HFFc6 (cell line): ENCODE measurements at regions not wholly inside any gene's neighbourhood (a gene's known extent, or its start where the extent isn't known, plus 50 kb on each side); places are given as distances from the start of the nearest gene placed in this dataset.
A peak's percentile ranks its signal among the peaks of the same experiment; 100 is the strongest.
"Not testable (repeated sequence)": the region's sequence is repeated elsewhere in the genome, so short reads cannot be mapped to it uniquely, and the experiment has no call there.

Experiments used
- DNase-seq: peaks from one replicate; pipeline ENCODE4 v3.0.0-alpha.2; 2018
- H3K27ac Mint-ChIP-seq: 2 replicates; pipeline ENCODE4 v1.8.0; 2020; ENCODE audit warnings: mild to moderate bottlenecking, mixed read lengths
- H3K27me3 Mint-ChIP-seq: 2 replicates; pipeline ENCODE4 v1.8.0; 2021; ENCODE audit warnings: mild to moderate bottlenecking, moderate library complexity, mixed read lengths; ENCODE audit not compliant: insufficient read depth
- H3K36me3 Mint-ChIP-seq: 2 replicates; pipeline ENCODE4 v1.8.0; 2021; ENCODE audit warnings: low read depth, mixed read lengths
- H3K4me1 Mint-ChIP-seq: 2 replicates; pipeline ENCODE4 v1.8.0; 2020; ENCODE audit warnings: low read depth, mixed read lengths
- H3K4me3 Mint-ChIP-seq: 2 replicates; pipeline ENCODE4 v1.8.0; 2020; ENCODE audit warnings: mild to moderate bottlenecking, moderate library complexity, mixed read lengths
- H3K9me3 Mint-ChIP-seq: 2 replicates; pipeline ENCODE4 v1.8.0; 2020; ENCODE audit warnings: mild to moderate bottlenecking, mixed read lengths
- CTCF ChIP-seq: fragments of 200-600 bp; sonication (generic); IDR thresholded peaks from 2 replicates; pipeline ENCODE4 v1.5.0; 2021; ENCODE audit warnings: antibody characterized with exemption, mild to moderate bottlenecking

DNA sequence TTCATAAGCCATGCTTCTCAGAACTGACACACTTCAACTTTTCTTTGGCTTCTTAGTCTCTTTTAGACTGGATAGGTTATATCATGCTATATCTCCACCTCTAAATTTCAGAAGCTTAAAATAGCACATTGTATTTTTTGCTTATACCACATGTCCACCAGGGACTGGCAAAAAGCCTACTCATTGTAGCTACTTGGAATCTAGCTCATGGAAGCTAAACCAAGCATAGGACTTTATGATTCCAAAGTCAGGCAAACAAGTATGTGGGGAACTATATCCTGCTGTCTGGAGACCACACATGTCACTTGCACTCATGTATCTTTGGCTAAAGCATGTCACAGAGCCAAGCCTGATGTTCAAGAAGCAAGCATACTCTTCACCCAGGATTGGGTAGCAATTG, 245.0 kb upstream of the RASGRP1 start:
- no peak overlapping the region for H3K27ac Mint-ChIP-seq
- DNase-seq, result peak; percentile 30
- peaks cover 10% of the 10 kb centered on the region; the same call in 1 of the 2 replicates for H3K36me3 Mint-ChIP-seq
- no peaks in the 10 kb centered on the region for H3K27me3 Mint-ChIP-seq
- peaks cover 37% of the 10 kb centered on the region for H3K4me1 Mint-ChIP-seq
- H3K4me3 Mint-ChIP-seq, result no peak overlapping the region
- TF ChIP-seq CTCF, result no peak
- no peaks in the 10 kb centered on the region for H3K9me3 Mint-ChIP-seq

DNA sequence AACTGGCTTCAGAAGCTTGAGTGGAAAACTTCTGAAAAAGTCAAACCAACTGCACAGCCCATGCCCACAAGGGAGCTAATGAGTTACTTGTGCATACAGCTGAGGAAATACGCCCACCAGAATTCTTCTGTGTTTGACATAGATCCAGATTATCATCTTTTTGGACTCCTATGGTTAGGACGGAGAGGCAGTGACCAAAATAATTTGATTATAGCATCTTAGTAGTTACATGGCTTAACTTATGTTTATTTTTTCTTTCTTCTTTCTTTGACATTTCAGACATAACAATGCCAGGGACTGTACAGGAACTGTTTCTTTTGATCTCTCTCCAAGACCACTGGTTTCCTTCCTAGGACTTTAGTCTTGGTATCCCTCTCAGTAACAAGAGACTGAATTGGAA, 246.1 kb upstream of the RASGRP1 start:
- Mint-ChIP-seq H3K36me3 (peaks cover 10% of the 10 kb centered on the region; the same call in 1 of the 2 replicates), H3K27ac (no peak overlapping the region)
- no peak for DNase-seq

GRCh38 chr15:38814254-38814653, 249.6 kb upstream of the RASGRP1 start:
- H3K4me3 Mint-ChIP-seq, H3K27me3 Mint-ChIP-seq, H3K9me3 Mint-ChIP-seq, DNase-seq, H3K27ac Mint-ChIP-seq, H3K36me3 Mint-ChIP-seq: not testable (repeated sequence)
- peaks cover 67% of the 10 kb centered on the region for H3K4me1 Mint-ChIP-seq

More for the DNA sequence above, 246.1 kb upstream of the RASGRP1 start:
- no peaks in the 10 kb centered on the region for H3K9me3 Mint-ChIP-seq
- H3K27me3 Mint-ChIP-seq, result no peaks in the 10 kb centered on the region
- TF ChIP-seq CTCF, result no peak
- peaks cover 45% of the 10 kb centered on the region for H3K4me1 Mint-ChIP-seq
- no peak overlapping the region for H3K4me3 Mint-ChIP-seq

DNA sequence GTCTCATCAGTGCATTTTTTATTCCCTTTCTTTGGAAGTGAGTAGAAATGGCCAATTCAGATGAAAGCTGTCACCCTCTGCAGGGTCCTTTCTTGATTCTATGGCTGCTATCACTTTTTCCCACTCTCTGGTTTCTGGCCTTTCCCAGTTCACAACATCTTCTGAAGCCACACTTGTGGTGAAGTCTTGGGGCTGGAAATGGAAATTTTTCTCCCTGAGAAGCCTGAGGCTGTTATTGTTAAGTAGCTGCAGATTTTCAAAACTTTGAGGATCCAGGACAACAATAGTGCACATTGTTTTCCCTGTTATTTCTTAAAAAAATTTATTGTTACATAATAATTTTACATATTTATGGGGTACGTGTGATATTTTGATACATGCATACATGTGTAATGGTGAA, 250.3 kb upstream of the RASGRP1 start:
- H3K4me3 Mint-ChIP-seq, result no peak overlapping the region
- TF ChIP-seq CTCF, result no peak
- no peak overlapping the region for H3K27ac Mint-ChIP-seq
- no peak for DNase-seq
- H3K4me1 Mint-ChIP-seq, result peaks cover 62% of the 10 kb centered on the region
- peaks cover 10% of the 10 kb centered on the region; the same call in 1 of the 2 replicates for H3K36me3 Mint-ChIP-seq
- H3K27me3 Mint-ChIP-seq, result no peaks in the 10 kb centered on the region; the same call in 1 of the 2 replicates
- no peaks in the 10 kb centered on the region for H3K9me3 Mint-ChIP-seq

DNA sequence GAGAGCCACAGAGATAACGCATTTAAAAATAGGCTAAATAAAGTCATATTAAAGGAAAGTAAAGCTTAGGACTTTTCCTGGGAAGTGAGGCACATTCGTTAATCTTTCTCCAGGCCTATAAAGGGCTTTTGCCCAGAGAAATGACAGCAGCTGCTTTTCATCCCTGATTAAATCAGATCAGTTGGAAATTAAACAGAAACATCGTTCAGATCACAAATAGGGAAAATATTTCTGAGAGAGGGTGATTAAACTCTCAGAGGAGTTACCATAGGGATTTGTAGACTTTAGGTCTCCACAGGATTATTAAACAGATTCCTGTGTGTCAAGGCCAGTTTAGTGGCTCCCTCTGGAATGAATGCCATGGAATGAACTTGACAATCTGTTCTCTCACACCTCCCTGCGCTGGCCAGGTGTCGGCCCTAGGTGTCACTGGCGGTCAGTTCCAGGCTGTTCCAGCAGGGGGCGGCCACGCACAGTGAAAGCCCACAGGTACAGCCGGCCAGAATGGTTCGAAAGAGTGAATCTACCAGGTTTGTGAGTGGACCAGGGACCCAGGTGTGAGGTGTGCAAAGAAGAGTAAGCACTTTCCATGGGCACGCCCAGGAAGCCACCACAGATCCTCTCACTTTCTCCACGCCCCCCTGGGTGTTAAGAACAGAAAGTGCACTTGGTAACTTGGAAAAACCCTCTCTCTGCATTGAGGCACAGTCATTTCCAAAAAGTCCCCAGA, 253.0 kb upstream of the RASGRP1 start:
- Mint-ChIP-seq H3K27ac (peak overlapping the region; percentile 79), H3K9me3 (no peaks in the 10 kb centered on the region), H3K36me3 (peaks cover 18% of the 10 kb centered on the region), H3K4me1 (peaks cover 64% of the 10 kb centered on the region), H3K27me3 (no peaks in the 10 kb centered on the region; the same call in 1 of the 2 replicates), H3K4me3 (no peak overlapping the region)
- peak; percentile 100 for TF ChIP-seq CTCF
- DNase-seq, result peak; percentile 88

DNA sequence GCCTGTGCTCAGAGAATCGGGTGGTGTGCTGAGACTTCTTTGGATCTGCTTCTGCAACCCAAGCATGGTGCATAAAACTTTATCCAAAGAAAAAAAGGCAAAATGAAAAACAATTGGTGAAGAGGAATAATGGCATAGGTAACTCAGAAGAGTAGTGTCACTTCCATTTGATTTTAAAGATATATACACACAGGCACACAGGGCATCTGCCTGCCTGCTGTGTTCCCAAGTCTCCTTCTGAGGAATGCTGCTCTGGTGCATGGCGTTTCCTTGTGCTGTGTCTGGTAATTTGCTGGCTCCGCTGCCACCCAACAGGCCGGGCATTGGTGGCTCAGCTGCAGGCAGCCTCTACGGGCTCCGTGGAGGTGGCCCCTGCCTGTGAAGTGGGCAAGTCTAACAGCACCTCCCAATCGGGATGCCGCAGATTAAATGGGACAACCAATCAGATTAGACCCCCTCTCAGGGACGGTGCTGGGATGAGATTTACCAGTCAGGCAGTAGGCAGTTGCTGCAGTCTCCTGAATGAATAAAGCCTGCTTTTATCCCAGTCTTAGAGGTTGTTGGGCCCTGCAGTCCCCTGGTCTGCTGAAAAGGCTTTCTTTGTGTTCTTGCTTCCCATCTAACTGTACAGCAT, 253.7 kb upstream of the RASGRP1 start:
- no peak for DNase-seq
- H3K4me1 Mint-ChIP-seq, result peaks cover 63% of the 10 kb centered on the region
- H3K4me3 Mint-ChIP-seq, result no peak overlapping the region
- no peak for TF ChIP-seq CTCF
- H3K9me3 Mint-ChIP-seq, result no peaks in the 10 kb centered on the region; the same call in 1 of the 2 replicates
- H3K27ac Mint-ChIP-seq, result peak overlapping the region; percentile 79
- no peaks in the 10 kb centered on the region; the same call in 1 of the 2 replicates for H3K27me3 Mint-ChIP-seq
- peaks cover 25% of the 10 kb centered on the region for H3K36me3 Mint-ChIP-seq
